ENCODE measurements at regions not wholly inside any gene's neighbourhood (a gene's known extent, or its start where the extent isn't known, plus 50 kb on each side); places are given as distances from the start of the nearest gene placed in this dataset.
A peak's percentile ranks its signal among the peaks of the same experiment; 100 is the strongest.
"Not testable (repeated sequence)": the region's sequence is repeated elsewhere in the genome, so short reads cannot be mapped to it uniquely, and the experiment has no call there.

GRCh38 chr21:27578741-27579265 is 611.9 kb upstream of the ADAMTS5 start:
- no peak for FAIRE-seq

GRCh38 chr21:27572696-27573095 is 605.8 kb upstream of the ADAMTS5 start:
- no peak for FAIRE-seq

- no peak for FAIRE-seq
Observed at GRCh38 chr21:27571706-27572105, 604.8 kb upstream of the ADAMTS5 start.

GRCh38 chr21:27570306-27570868 is 603.5 kb upstream of the ADAMTS5 start:
- no peak for FAIRE-seq

- no peak for FAIRE-seq
Observed at GRCh38 chr21:27569831-27570230, 602.9 kb upstream of the ADAMTS5 start.

- FAIRE-seq, result no peak
Observed at GRCh38 chr21:27569091-27569490, 602.2 kb upstream of the ADAMTS5 start.

- no peak for FAIRE-seq
Observed at GRCh38 chr21:27567381-27567780, 600.5 kb upstream of the ADAMTS5 start.

- no peak for FAIRE-seq
Observed at GRCh38 chr21:27566521-27566920, 599.6 kb upstream of the ADAMTS5 start.

GRCh38 chr21:27565364-27565763 is 598.5 kb upstream of the ADAMTS5 start:
- no peak for FAIRE-seq

GRCh38 chr21:27564684-27565301 is 597.9 kb upstream of the ADAMTS5 start:
- FAIRE-seq, result peak; percentile 49

- no peak for FAIRE-seq
Observed at GRCh38 chr21:27562303-27562702, 595.4 kb upstream of the ADAMTS5 start.

- no peak for FAIRE-seq
Observed at GRCh38 chr21:27561116-27561515, 594.2 kb upstream of the ADAMTS5 start.

GRCh38 chr21:27557356-27557755 is 590.5 kb upstream of the ADAMTS5 start:
- no peak for FAIRE-seq

- FAIRE-seq, result no peak
Observed at GRCh38 chr21:27555996-27556395, 589.1 kb upstream of the ADAMTS5 start.

- FAIRE-seq, result peak; percentile 78
Observed at GRCh38 chr21:27550287-27550686, 583.4 kb upstream of the ADAMTS5 start.

GRCh38 chr21:27548486-27548885 is 581.6 kb upstream of the ADAMTS5 start:
- FAIRE-seq, result no peak

GRCh38 chr21:27545754-27546349 is 579.0 kb upstream of the ADAMTS5 start:
- peak; percentile 9 for FAIRE-seq

GRCh38 chr21:27542126-27542525 is 575.2 kb upstream of the ADAMTS5 start:
- not testable (repeated sequence) for FAIRE-seq

- FAIRE-seq, result no peak
Observed at GRCh38 chr21:27536319-27536718, 569.4 kb upstream of the ADAMTS5 start.

GRCh38 chr21:27535188-27535587 is 568.3 kb upstream of the ADAMTS5 start:
- FAIRE-seq, result no peak

GRCh38 chr21:27534206-27534605 is 567.3 kb upstream of the ADAMTS5 start:
- FAIRE-seq, result no peak

GRCh38 chr21:27532076-27532475 is 565.2 kb upstream of the ADAMTS5 start:
- FAIRE-seq, result no peak

- no peak for FAIRE-seq
Observed at GRCh38 chr21:27528697-27529096, 561.8 kb upstream of the ADAMTS5 start.

GRCh38 chr21:27526451-27526850 is 559.6 kb upstream of the ADAMTS5 start:
- no peak for FAIRE-seq

Measured in islet of Langerhans (tissue), 1 donor.